ENCODE measurements at regions not wholly inside any gene's neighbourhood (a gene's known extent, or its start where the extent isn't known, plus 50 kb on each side); places are given as distances from the start of the nearest gene placed in this dataset.

GRCh38 chr5:68080282-68081050 is 135.1 kb upstream of the PIK3R1 start:
- no peak for DNase-seq (ENCODE audit: low read depth)
- H3K4me3 ChIP-seq (ENCODE audit: low read depth, low read length) = no peak overlapping the region
- no peak for TF ChIP-seq CTCF (IDR thresholded peaks at IDR 0.05; ENCODE audit: insufficient read depth, low read depth, low read length)

GRCh38 chr5:68077349-68077894 is 138.1 kb upstream of the PIK3R1 start:
- H3K4me3 ChIP-seq (ENCODE audit: low read depth, low read length) = no peak overlapping the region
- no peak for TF ChIP-seq CTCF (IDR thresholded peaks at IDR 0.05; ENCODE audit: insufficient read depth, low read depth, low read length)
- DNase-seq (ENCODE audit: low read depth) = no peak

GRCh38 chr5:68074633-68075032 is 140.9 kb upstream of the PIK3R1 start:
- H3K4me3 ChIP-seq (ENCODE audit: low read depth, low read length) = no peak overlapping the region
- DNase-seq (ENCODE audit: low read depth) = no peak
- TF ChIP-seq CTCF (IDR thresholded peaks at IDR 0.05; ENCODE audit: insufficient read depth, low read depth, low read length) = no peak

GRCh38 chr5:68074048-68074632 is 141.4 kb upstream of the PIK3R1 start:
- H3K4me3 ChIP-seq (ENCODE audit: low read depth, low read length) = no peak overlapping the region
- no peak for TF ChIP-seq CTCF (IDR thresholded peaks at IDR 0.05; ENCODE audit: insufficient read depth, low read depth, low read length)
- DNase-seq (ENCODE audit: low read depth) = no peak

- TF ChIP-seq CTCF (IDR thresholded peaks at IDR 0.05; ENCODE audit: insufficient read depth, low read depth, low read length) = no peak
- DNase-seq (ENCODE audit: low read depth) = no peak
- no peak overlapping the region for H3K4me3 ChIP-seq (ENCODE audit: low read depth, low read length)
Observed at GRCh38 chr5:68071736-68072135, 143.8 kb upstream of the PIK3R1 start.

- DNase-seq (ENCODE audit: low read depth) = no peak
- H3K4me3 ChIP-seq (ENCODE audit: low read depth, low read length) = no peak overlapping the region
- TF ChIP-seq CTCF (IDR thresholded peaks at IDR 0.05; ENCODE audit: insufficient read depth, low read depth, low read length) = no peak
Observed at GRCh38 chr5:68071282-68071632, 144.3 kb upstream of the PIK3R1 start.
